G401 (cell line): ENCODE measurements at regions not wholly inside any gene's neighbourhood (a gene's known extent, or its start where the extent isn't known, plus 50 kb on each side); places are given as distances from the start of the nearest gene placed in this dataset.

Experiments
- DNase-seq: peaks from one replicate; pipeline ENCODE4 v3.0.0-alpha.2; 2015; ENCODE audit warnings: low spot score
- in situ Hi-C: cut with HindIII; loops from 2 replicates; pipeline ENCODE4 v1.10.0; 2016; ENCODE audit warnings: low sequenced_read_pairs, mixed read lengths

- no peak for DNase-seq
- in situ Hi-C loops, result no loop called here
These were observed 51.9 kb upstream of the GNB4 start for GRCh38 chr3:179503152-179503551.

- in situ Hi-C loops, result no loop called here
- no peak for DNase-seq
These were observed 52.4 kb upstream of the GNB4 start for GRCh38 chr3:179503640-179504039.

DNA sequence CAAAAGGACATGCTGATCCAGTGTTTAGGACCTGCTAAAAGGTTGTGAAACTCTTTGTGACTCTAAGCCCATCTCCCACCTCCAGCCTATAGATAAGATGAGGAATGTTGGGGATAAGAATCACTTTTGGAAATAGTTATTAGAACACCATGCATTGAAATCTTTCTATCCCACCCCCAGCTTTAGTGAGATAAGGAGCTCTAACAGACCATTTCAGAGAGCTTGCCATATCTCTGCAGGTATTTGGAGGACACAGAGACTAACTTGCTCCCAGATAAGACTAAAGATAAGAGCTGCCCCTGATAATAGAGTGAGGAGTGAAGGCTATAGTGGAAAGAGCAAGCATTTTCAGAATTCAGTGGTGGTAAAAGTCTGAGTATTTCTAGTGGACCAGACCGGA is 53.1 kb upstream of the GNB4 start:
- no peak for DNase-seq
- in situ Hi-C loops, result no loop called here

DNA sequence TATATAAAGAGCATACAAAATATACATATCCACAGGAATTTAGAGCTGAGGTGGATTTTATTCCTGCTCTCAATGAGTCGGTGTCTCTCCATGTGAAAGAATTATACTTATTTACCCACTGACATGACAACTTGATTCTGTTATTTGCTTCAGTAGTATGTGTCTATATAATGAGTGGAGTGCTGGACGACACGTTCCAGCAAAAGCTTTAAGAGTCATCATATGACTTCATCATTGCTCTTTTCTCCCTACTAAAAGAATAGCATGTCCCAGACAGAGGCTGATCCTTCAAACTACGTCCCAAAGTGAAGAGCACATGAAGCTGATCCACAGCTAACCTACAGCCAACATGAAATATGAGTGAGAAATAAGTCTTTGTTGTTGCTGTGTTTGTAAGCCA is 54.3 kb upstream of the GNB4 start:
- DNase-seq, result no peak

GRCh38 chr3:179506792-179507191 is 55.5 kb upstream of the GNB4 start:
- DNase-seq, result no peak
- in situ Hi-C loops, result no loop called here

More for the DNA sequence above, 54.3 kb upstream of the GNB4 start:
- in situ Hi-C loops, result no loop called here

DNA sequence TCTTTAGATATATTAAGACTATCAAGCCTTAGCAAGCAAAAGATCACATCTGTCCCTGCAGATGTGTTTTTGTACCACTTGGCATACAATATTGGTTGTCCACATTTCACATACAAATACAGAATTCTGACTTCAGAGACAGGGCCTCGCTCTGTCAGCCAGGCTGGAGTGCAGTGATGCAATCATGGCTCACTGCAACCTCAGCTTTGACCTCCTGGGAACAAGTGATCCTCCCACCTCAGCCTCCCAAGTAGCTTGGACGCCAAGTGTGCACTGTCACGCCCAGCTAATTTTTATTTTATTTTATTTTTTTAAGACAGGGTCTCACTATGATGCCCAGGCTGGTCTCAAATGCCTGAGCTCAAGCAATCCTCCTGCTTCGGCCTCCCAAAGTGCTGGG is 53.0 kb upstream of the ACTL6A start:
- DNase-seq, result no peak
- in situ Hi-C loops, result no loop called here

DNA sequence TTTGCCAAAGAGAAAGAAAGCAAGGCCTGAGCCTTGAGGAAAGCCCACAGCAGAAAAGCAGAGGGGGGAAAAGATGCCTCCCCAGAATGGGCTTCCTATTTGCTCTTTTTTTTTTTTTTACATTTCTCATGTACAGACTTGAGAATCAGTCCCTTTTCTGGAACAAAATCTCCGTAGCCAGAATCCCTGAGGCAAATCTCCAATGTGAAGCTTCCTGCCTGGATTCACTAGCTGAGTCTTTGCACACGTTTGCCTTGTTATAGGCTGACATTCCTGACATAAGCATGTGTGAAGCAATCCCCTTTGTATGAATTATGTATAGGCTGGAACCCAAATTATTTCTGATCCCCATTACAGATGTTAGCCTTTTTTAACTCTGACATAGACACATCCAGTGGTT is 52.2 kb upstream of the ACTL6A start:
- in situ Hi-C loops, result no loop called here
- DNase-seq, result no peak

DNA sequence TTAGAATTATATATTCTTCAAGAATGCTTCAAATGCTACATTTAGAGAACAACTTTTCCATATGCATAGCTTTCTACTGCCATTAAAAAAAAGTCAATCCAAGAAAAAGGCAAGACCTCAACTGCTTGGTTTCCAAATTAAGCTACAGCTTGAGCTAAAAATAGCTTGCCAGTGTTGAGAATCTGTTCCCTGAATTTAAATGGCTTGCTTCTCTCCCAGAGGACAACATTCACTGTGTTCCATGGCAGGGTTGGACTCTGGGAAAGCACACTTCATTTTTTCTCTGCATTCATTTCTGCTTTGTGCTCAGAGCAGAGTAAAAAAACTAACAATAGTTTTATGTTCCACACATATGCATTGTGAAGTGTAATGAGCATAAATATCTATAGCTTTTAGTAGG is 50.3 kb upstream of the ACTL6A start:
- in situ Hi-C loops, result no loop called here
- DNase-seq, result peak; percentile 8
